ENCODE measurements at regions not wholly inside any gene's neighbourhood (a gene's known extent, or its start where the extent isn't known, plus 50 kb on each side); places are given as distances from the start of the nearest gene placed in this dataset.

- H3K4me3 ChIP-seq (ENCODE audit: low read depth, low read length) = no peak overlapping the region
- DNase-seq (ENCODE audit: low read depth) = no peak
- TF ChIP-seq, protein P1, sequence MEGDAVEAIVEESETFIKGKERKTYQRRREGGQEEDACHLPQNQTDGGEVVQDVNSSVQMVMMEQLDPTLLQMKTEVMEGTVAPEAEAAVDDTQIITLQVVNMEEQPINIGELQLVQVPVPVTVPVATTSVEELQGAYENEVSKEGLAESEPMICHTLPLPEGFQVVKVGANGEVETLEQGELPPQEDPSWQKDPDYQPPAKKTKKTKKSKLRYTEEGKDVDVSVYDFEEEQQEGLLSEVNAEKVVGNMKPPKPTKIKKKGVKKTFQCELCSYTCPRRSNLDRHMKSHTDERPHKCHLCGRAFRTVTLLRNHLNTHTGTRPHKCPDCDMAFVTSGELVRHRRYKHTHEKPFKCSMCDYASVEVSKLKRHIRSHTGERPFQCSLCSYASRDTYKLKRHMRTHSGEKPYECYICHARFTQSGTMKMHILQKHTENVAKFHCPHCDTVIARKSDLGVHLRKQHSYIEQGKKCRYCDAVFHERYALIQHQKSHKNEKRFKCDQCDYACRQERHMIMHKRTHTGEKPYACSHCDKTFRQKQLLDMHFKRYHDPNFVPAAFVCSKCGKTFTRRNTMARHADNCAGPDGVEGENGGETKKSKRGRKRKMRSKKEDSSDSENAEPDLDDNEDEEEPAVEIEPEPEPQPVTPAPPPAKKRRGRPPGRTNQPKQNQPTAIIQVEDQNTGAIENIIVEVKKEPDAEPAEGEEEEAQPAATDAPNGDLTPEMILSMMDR (IDR thresholded peaks at IDR 0.05; ENCODE audit: insufficient read depth, low read depth, low read length) = no peak
These were observed 176.8 kb upstream of the ALKAL2 start for GRCh38 chr2:464562-465309.

DNA sequence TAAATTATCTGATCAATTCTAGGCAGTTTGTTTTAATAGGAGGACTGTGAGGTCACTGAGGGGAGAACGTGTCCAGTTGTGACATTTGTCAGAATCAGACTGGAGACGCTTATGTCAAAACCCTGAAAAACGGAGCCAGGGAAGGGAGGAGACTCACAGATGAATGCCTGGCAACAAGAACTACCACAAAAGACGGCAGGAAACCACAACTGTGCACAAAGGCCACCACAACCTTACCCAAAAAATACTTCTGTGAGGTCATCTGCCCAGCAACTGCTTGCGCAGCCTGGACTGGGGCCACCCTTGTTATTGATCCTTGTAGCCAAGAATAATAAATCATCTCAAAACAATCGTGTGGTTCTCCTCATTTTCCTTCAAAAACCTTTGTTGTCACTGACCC is 173.0 kb upstream of the ALKAL2 start:
- DNase-seq (ENCODE audit: low read depth) = no peak
- H3K4me3 ChIP-seq (ENCODE audit: low read depth, low read length) = no peak overlapping the region
- TF ChIP-seq, protein P1 (IDR thresholded peaks at IDR 0.05; ENCODE audit: insufficient read depth, low read depth, low read length) = no peak

DNA sequence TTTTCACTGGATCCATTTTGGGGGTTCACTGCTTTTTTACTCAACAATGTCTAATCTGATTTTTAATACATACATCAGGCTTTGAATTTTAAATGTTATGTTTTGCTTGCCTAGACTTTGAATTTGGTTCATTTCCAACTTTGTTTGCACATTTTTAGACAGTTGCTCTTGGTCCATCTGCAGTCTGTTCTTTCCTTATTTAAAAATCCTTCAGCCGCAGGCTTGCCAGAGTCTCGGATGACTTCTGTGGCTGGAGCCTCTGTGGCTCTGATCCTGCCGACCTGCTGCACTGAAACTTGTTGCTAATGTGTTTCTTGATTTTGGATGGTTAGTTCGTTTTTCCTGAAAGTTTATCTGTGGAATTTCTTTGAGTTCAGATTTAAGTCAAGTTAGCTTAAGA is 172.0 kb upstream of the ALKAL2 start:
- TF ChIP-seq, protein P1 (IDR thresholded peaks at IDR 0.05; ENCODE audit: insufficient read depth, low read depth, low read length) = no peak
- DNase-seq (ENCODE audit: low read depth) = no peak
- no peak overlapping the region for H3K4me3 ChIP-seq (ENCODE audit: low read depth, low read length)

DNA sequence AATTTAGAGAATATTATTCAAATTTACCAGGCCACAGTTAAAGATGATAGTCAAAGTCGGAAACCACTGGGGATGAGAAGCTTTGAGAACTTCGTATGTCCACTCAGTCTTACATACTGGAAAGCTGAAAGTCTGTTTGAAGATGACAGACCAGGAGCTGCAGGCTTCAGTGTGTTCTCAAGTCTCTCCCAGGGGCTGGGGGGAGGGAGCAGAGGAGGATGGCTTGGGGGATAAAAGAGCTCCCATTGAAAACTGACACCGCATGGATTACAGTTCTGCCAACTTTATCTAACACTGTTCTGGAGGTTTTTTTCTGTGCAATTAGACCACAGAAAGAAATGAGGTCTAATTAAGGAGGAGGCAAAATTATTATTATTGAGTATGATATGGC is 170.5 kb upstream of the ALKAL2 start:
- TF ChIP-seq, protein P1 (IDR thresholded peaks at IDR 0.05; ENCODE audit: insufficient read depth, low read depth, low read length) = no peak
- H3K4me3 ChIP-seq (ENCODE audit: low read depth, low read length) = no peak overlapping the region
- DNase-seq (ENCODE audit: low read depth) = no peak

GRCh38 chr2:457792-458424 is 170.0 kb upstream of the ALKAL2 start:
- TF ChIP-seq, protein P1 (IDR thresholded peaks at IDR 0.05; ENCODE audit: insufficient read depth, low read depth, low read length) = no peak
- DNase-seq (ENCODE audit: low read depth) = no peak
- no peak overlapping the region for H3K4me3 ChIP-seq (ENCODE audit: low read depth, low read length)

DNA sequence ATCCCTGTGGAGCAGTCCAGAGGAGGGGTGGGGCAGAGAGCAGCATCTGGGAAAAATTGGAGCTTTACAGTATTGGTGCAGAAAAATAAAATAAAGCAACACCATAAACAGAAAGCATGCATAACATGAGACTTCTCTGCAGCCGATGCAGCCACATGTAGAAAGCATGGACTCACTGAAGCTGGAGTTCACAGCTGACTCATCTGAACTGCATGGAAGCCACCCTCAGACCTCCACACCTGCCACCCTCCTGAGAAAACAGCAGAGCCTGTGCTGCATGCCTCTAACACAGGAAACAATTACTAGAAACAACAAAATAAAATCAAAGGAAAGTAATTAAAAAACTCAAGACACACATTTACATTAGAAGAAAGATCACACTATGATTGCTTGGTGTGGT is 169.4 kb upstream of the ALKAL2 start:
- no peak for DNase-seq (ENCODE audit: low read depth)
- H3K4me3 ChIP-seq (ENCODE audit: low read depth, low read length) = no peak overlapping the region
- TF ChIP-seq, protein P1 (IDR thresholded peaks at IDR 0.05; ENCODE audit: insufficient read depth, low read depth, low read length) = no peak

Measured in fibroblast of villous mesenchyme (primary cell).